GM19025 (cell line): ENCODE measurements at regions not wholly inside any gene's neighbourhood (a gene's known extent, or its start where the extent isn't known, plus 50 kb on each side); places are given as distances from the start of the nearest gene placed in this dataset.
A peak's percentile ranks its signal among the peaks of the same experiment; 100 is the strongest.

Experiments used
- ATAC-seq: cut with Tn5 transposase; IDR thresholded peaks from one replicate; pipeline ENCODE4 v1.9.1; 2021; ENCODE audit warnings: mild to moderate bottlenecking, low read depth, moderate library complexity; ENCODE audit not compliant: unreplicated experiment

GRCh38 chr11:10936626-10937384 is 79.0 kb upstream of the ZBED5 start:
- ATAC-seq, result no peak

DNA sequence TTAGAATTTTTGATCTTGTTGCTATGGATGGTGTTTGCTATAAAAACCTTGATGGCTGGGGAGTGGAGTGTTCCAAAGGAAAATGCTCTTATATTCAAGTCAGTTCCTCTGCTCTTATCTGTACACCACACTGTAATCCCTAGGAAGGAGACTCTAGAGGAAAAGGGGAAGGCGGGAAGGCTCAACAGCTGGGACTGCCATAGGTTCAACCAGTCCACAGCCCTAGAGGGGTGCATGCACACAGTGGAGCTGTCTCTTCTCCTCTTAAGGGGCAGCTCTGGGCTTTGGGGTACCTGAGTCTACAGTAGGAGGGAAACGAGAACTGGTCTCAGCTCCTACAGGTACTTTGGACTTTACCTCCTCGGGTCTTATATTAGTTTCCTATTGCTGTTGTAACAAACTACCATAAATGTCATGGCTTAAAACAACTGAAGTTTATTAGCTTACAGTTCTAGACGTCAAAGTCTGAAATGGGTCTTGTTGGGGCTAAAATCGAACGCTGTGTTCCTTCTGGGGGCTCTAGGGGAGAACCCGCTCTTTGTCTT is 77.2 kb upstream of the ZBED5 start:
- ATAC-seq, result no peak

- no peak for ATAC-seq
Measured at GRCh38 chr11:10934293-10934860, 76.5 kb upstream of the ZBED5 start.

DNA sequence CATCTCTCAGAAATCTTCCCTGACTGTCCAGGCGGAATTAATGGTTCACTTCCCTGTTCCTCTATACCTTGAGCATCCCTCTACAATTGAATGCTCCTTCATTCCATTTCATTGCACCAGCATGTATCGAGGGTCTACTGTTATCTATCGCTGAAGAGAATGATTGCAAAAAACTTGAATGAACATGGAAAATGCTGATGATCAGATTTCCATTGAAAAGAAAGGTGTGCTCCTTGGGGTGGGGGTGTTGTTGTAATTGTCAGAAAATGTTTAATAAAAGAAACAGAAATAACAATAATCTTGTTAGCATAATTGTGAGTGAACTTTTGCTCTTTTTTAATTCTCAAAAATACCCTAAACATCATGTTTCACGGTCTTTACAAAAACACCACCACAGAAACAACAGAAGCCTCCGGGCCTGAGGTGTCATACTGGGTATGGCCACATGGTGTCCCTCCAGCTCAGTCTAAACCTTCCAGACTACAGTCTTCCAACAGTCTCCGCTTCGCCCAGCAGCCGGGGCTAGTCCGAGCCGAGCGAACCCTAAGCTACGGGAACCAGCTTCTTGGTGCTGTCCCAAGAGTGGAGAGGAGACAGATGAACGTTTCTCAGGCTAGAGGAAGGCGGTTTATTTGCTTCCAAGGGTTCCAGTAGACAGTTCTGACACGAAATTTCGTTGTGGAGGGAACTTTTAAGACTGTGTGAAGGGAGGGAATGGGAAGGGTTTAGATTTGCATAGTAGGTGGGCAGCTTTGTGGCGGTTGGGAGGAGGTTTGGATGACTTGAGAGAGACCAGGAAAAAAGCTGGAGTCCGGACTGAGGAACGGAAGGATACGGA is 75.8 kb upstream of the ZBED5 start:
- ATAC-seq, result peak; percentile 73

- no peak for ATAC-seq
Measured at GRCh38 chr11:10932976-10933375, 75.1 kb upstream of the ZBED5 start.

- no peak for ATAC-seq
Measured at GRCh38 chr11:10931761-10932670, 74.2 kb upstream of the ZBED5 start.

DNA sequence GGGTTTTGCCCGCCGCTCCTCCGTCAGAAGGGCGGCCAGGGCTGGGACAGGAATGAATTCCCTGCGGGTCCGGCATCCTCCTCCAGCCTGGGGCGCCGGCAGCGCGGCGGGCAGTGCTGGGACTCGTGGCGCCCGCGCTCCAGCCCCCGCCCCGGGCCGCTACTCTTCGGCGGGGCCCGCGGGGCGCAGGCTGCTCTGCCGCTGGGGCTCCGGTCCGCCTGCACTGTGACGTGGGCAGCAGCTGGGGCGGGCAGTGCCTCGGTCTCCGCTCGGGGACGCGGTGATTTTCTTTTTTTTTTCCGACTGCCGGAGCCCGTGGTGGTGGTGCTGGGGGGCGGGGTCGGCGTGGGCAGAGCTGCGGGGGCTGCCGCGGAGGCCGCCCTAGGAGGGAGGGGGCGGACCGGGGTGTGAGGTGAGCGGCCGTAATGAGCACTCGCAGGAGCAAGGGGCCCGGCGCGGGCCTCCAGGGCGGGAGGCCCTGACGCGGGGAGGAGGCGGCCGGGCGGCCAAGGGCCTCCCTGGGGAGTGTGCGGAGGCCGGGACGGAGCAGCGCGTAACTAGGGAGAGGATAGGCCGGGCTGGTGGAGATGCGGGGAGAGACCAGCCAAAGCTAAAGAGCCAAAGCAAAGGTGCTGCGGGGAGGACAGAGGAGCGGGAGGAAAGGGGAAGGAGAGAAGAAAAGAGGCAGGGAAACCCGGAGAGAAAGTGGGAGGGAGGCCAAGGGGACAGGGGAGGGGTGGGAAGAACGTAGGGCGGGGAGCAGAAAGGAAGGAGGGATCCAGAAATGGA is 73.3 kb upstream of the ZBED5 start:
- ATAC-seq, result no peak

DNA sequence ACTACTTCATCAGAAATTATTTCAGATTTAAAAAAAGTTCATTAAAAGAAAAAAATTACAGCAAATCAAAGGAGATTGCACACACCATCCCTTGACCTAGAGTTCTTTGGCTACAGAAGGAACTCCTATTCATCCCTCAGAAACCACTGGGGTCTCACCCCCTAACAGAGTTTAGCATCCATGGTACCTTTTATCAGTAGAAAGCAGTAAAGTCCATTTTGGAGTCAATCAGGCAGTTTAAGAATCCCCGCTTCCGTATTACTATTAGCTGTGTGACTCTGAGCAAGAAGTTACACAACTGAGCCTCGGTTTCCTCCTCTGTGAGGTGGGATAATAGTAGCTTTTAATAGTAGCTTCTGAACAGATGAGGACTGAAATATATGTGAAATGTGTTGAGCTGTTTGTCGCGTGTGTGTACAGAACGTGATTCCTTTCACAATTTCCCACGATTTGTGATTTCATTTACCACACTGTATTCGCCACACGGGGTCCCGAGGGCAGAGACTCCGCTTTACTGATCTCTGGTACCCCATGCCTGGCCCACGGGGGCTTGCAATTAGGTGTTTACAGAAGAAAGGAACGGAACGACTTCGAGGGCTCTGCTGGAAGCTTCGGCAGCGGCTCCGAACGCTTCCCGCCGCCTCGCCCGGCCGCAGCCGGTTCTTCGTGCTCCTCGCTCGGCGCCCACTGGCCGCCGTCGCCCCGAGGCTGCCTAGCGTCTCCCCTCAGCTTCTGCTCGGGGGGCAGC is 72.5 kb upstream of the ZBED5 start:
- ATAC-seq, result no peak

DNA sequence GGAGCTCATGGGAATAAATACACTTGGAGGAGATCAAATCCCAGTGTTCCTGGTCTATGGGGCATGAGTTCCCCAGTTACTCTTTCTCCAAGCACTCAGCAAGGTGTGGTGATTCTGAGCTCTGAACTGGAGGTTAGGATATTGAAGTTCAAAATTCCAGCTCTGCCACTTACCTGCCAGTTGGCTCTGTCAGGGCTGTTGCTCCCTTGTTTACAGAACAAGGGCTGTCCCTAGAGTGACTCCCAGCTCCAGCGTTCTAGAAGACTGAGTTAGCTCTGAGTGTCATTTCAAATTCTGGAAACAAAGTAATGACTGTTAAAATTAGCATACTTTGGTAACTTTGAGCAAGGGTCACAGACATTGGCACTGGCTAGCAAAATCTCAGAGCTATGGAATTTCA is 69.7 kb upstream of the ZBED5 start:
- no peak for ATAC-seq

- ATAC-seq, result no peak
Measured at GRCh38 chr11:10926801-10927211, 69.0 kb upstream of the ZBED5 start.

DNA sequence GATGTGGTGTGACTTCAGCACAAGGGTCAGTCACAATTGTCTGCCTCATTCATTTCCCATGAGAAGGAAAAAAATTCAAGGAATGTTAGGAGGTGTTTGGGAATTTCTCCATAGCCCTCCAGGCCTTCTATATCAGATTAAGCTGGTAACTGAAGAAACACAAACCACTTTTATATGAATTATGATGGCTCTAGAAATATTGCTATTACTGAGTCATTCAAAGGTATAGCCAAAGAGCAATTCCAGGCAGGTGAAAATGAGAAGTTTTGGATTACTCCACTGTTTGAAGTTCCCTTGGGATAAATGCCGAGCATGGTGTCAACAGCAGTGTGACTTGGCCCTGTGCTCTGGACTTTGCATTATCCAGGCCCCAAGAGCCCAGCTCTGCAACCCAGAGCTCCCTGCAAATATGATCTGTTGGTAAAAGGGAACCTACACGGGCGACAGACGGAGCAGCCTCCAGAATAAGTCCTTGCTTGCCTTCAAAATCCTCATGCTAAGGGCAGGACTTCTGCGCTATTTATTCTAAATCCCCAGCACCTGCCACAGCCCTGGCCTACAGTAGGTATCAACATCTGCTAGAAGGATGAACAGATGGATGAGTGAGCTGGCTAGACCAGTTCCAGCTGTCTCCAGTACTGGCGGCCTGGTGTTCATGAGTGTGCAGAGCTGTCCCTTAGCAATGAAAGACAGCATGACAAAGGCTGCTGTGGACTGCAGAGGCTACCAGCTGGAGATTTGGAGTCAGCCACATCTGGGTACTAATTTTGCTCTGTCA is 67.5 kb upstream of the ZBED5 start:
- no peak for ATAC-seq

DNA sequence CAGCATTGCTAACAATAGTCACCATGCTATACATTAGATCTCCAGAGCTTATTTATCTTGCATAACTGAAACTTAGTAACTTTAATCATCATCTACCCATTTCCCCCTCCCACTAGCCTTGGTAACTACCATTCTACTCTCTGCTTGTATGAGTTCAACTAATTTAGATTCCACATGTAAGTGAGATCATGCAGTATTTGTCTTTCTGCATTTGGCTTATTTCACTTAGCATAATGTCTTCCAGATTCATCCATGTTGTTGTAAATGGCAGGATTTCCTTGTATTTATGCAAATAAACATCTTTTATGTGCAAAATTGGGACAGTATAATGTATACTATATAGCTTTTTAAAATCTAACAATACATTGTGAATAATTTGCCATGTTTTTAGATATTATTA is 66.0 kb upstream of the ZBED5 start:
- ATAC-seq, result no peak

GRCh38 chr11:10922892-10923291 is 65.0 kb upstream of the ZBED5 start:
- no peak for ATAC-seq

GRCh38 chr11:10920875-10921274 is 63.0 kb upstream of the ZBED5 start:
- ATAC-seq, result no peak

DNA sequence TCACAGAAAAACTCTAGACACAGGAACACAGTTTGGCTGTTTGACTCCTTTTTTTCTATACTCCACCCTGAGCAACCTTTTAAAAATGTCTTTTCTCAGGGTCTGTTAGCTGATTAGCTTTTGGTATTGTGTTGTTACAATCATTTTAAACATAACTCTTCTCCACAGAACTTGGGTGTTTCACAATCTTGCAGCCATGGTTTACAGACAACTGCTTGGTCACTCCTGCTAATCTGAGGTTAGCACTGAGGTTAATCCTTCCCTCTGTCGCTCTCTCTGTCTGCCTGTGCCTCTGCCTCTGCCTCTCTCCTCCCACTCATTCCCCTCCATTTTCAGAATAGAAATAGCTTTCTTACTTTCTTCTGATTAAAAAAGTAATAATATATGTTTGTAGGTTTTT is 62.4 kb upstream of the ZBED5 start:
- no peak for ATAC-seq

GRCh38 chr11:10918698-10919097 is 60.8 kb upstream of the ZBED5 start:
- no peak for ATAC-seq

DNA sequence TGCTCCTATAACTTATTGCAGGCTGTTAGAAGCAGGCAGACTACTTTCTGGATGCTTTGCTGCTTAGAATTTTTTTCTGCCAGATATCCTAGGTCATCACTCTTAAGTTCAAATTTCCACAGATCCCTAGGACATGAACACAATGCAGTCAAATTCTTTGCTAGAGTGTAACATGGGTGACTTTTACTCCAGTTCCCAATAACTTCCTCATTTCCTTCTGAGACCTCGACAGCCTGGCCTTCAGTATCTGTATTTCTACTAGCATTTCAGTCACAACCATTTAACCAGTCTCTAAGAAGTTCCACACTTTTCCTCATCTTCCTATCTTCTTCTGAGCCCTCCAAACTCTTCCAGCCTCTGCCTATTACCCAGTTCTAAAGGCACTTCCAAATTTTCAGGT is 60.4 kb upstream of the ZBED5 start:
- no peak for ATAC-seq

DNA sequence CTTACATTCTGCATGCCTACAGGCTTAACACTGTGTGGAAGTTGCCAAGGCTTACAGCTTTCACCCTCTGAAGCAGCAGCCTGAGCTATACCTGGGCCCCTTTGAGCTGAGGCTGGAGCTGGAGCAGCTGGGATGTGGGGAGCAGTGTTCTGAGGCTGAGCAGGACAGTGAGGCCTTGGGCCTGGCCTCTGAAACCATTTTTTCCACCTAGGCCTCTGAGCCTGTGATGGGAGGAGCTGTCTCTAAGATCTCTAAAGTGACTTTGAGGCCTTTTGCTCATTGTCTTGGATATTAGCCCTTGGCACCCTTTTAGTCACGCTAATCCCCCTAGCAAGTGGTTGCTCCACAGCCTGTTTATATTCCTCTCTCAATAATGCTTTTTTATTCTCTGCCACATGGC is 59.9 kb upstream of the ZBED5 start:
- ATAC-seq, result no peak
